ENCODE measurements at regions not wholly inside any gene's neighbourhood (a gene's known extent, or its start where the extent isn't known, plus 50 kb on each side); places are given as distances from the start of the nearest gene placed in this dataset.

- DNase-seq (ENCODE audit: low read depth, low spot score) (no peak), ATAC-seq (peak; percentile 60; the same call in 1 of the 2 replicates)
- Histone ChIP-seq H3K9me3 (ENCODE audit: control insufficient read depth, insufficient read depth, low read depth, low read length) (no peaks in the 10 kb centered on the region), H3K27me3 (ENCODE audit: control insufficient read depth, insufficient read depth, low read length) (no peaks in the 10 kb centered on the region), H3K27ac (ENCODE audit: low read length) (no peak overlapping the region), H3K4me1 (ENCODE audit: control insufficient read depth, insufficient read depth, low read length) (no peaks in the 10 kb centered on the region), H3K36me3 (ENCODE audit: control insufficient read depth, insufficient read depth, low read length) (no peaks in the 10 kb centered on the region), H3K4me3 (ENCODE audit: low read depth in 2 of 2, low read length in 2 of 2) (no peak overlapping the region)
- ChIA-PET POLR2A (interaction anchor here (0.5 kb wide), 1 partner anchor 232 kb away, joined by 7 read pairs; no protein-coding TSS in a partner anchor), CTCF (no interaction called here)
- no TSS peak for BruUV-seq (replicated peaks)
- intact Hi-C loops (cut with micrococcal nuclease; ENCODE audit: unreplicated experiment) = no loop called here
- no peak for TF ChIP-seq CTCF (IDR thresholded peaks at IDR 0.05)
- TF ChIP-seq, protein P1, sequence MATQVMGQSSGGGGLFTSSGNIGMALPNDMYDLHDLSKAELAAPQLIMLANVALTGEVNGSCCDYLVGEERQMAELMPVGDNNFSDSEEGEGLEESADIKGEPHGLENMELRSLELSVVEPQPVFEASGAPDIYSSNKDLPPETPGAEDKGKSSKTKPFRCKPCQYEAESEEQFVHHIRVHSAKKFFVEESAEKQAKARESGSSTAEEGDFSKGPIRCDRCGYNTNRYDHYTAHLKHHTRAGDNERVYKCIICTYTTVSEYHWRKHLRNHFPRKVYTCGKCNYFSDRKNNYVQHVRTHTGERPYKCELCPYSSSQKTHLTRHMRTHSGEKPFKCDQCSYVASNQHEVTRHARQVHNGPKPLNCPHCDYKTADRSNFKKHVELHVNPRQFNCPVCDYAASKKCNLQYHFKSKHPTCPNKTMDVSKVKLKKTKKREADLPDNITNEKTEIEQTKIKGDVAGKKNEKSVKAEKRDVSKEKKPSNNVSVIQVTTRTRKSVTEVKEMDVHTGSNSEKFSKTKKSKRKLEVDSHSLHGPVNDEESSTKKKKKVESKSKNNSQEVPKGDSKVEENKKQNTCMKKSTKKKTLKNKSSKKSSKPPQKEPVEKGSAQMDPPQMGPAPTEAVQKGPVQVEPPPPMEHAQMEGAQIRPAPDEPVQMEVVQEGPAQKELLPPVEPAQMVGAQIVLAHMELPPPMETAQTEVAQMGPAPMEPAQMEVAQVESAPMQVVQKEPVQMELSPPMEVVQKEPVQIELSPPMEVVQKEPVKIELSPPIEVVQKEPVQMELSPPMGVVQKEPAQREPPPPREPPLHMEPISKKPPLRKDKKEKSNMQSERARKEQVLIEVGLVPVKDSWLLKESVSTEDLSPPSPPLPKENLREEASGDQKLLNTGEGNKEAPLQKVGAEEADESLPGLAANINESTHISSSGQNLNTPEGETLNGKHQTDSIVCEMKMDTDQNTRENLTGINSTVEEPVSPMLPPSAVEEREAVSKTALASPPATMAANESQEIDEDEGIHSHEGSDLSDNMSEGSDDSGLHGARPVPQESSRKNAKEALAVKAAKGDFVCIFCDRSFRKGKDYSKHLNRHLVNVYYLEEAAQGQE (IDR thresholded peaks at IDR 0.05; ENCODE audit: insufficient read depth in 1 of 2, low read depth in 2 of 2, low read length in 1 of 2) = no peak
- no peak for TF ChIP-seq POLR2AphosphoS5 (IDR thresholded peaks at IDR 0.05; ENCODE audit: low read depth, low read length)
- no peak for TF ChIP-seq SIN3A (IDR thresholded peaks at IDR 0.05; ENCODE audit: borderline replicate concordance, insufficient read depth, low read depth, low read length)
- no peak for TF ChIP-seq TCF7L2 (IDR thresholded peaks at IDR 0.05; ENCODE audit: low read depth, low read length)
- in situ Hi-C loops (cut with HindIII; ENCODE audit: low pct_unique_long_range_greater_than_20kb, low sequenced_read_pairs) = no loop called here
These were observed 77.9 kb upstream of the DOCK10 start for GRCh38 chr2:225120186-225120585.

GRCh38 chr2:225117051-225117716 is 74.9 kb upstream of the DOCK10 start:
- POLR2A ChIA-PET = no interaction called here

More at GRCh38 chr2:225117051-225117716, 74.9 kb upstream of the DOCK10 start:
- Histone ChIP-seq H3K9me3 (ENCODE audit: control insufficient read depth, insufficient read depth, low read depth, low read length) (no peaks in the 10 kb centered on the region), H3K4me1 (ENCODE audit: control insufficient read depth, insufficient read depth, low read length) (no peaks in the 10 kb centered on the region), H3K27ac (ENCODE audit: low read length) (no peak overlapping the region), H3K27me3 (ENCODE audit: control insufficient read depth, insufficient read depth, low read length) (no peaks in the 10 kb centered on the region), H3K36me3 (ENCODE audit: control insufficient read depth, insufficient read depth, low read length) (no peaks in the 10 kb centered on the region), H3K4me3 (ENCODE audit: low read depth in 2 of 2, low read length in 2 of 2) (no peak overlapping the region)
- no peak for TF ChIP-seq POLR2AphosphoS5 (IDR thresholded peaks at IDR 0.05; ENCODE audit: low read depth, low read length)
- no peak for TF ChIP-seq TCF7L2 (IDR thresholded peaks at IDR 0.05; ENCODE audit: low read depth, low read length)
- no peak for TF ChIP-seq SIN3A (IDR thresholded peaks at IDR 0.05; ENCODE audit: borderline replicate concordance, insufficient read depth, low read depth, low read length)
- TF ChIP-seq, protein P1 (IDR thresholded peaks at IDR 0.05; ENCODE audit: insufficient read depth in 1 of 2, low read depth in 2 of 2, low read length in 1 of 2) = no peak
- no peak for TF ChIP-seq CTCF (IDR thresholded peaks at IDR 0.05)
- CTCF ChIA-PET = no interaction called here
- in situ Hi-C loops (cut with HindIII; ENCODE audit: low pct_unique_long_range_greater_than_20kb, low sequenced_read_pairs) (no loop called here), intact Hi-C loops (cut with micrococcal nuclease; ENCODE audit: unreplicated experiment) (no loop called here)
- BruUV-seq (replicated peaks) = no TSS peak
- no peak for ATAC-seq
- no peak for DNase-seq (ENCODE audit: low read depth, low spot score)

All from Panc1 (cell line).